ENCODE measurements at regions not wholly inside any gene's neighbourhood (a gene's known extent, or its start where the extent isn't known, plus 50 kb on each side); places are given as distances from the start of the nearest gene placed in this dataset.

DNA sequence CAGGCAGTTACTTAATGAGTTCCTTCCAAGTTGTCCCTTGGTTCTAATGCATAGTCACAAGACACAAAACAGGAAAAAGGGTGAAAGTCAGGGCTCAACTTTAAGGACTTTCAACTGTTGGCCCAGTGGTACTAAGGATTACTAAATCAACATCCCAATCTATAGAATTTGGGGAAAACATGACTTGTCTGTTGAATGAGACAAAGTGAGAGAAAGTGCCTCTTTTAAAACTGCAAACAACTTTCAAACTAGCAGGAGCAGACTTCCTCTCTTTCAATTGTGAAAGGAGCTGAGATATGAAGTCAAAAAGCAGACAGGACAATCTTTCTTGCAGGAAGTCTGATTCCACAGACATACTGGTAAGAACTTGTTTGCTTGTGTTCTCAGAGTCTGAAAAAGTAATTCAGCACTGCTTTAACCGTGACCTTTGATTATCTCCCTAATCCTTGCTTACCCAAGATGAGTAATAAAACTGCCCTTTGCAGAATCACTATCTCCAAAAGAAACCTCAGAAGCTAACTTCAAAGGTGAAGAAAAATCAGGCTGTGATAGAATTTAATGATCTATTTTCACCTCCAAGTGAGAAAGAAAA, 960.7 kb upstream of the RAG2 start:
- no peak for DNase-seq

DNA sequence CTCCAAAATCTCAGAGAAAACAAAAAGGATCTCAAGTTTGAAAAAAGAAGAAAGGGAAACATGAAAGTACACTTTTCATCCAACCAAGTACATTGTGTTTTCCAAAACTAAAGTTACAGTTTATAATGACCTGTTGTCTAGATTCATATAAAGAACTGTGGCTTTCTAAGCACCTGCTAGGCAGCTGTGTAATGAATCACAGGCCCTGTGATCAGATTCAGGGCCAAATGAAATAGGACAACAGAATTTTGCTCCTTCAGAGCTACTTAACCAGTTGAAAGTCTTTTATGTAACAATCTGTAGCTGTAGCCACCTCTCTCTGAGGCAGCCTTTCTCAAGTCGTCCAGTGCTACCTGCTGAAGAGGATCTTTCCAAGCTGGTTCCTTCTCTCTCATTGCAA, 960.0 kb upstream of the RAG2 start:
- DNase-seq: no peak

DNA sequence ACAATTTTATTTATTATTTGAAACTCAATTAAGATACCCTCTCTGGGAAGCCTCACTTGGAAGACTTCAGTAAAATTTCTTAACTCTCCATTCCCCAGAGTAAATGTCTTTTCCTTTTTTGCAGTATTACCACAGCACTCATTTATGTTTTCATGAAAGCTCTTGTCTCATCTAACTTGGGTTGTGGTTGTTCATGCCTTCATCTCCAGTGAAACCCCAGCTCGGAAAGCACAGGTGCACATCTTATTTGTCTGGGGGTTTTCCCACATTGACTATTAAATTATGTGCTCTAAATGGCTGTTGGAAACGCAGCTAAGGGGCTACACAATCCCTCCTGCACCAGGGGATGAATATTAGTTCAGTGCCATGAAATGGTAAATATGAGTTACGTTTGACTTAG, 954.2 kb upstream of the RAG2 start:
- no peak for DNase-seq

- DNase-seq: no peak
These were observed 946.5 kb upstream of the RAG2 start for GRCh38 chr11:37544491-37544890.

- peak; percentile 14 for DNase-seq
These were observed 935.8 kb upstream of the RAG2 start for GRCh38 chr11:37533830-37534229.

GRCh38 chr11:37533087-37533486, 935.1 kb upstream of the RAG2 start:
- DNase-seq: peak; percentile 13

DNA sequence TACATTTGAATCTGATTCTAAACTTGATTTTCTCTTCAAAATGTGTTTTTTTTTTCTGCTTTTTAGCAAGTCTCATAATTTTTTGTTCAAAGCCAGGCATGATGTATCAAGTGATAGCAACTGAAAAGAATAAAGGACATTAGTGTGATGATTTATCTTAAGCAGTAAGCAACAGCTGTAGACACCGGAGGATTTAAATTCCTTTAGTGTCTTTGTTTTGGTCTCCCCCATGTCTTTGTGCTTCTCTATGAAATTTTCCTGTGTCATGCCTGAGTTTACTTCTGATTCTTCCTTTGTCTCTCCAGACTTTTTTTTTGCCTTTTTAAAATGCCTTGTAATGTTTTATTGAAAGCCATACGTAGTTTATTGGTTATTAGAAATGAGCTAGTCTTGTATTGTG, 934.2 kb upstream of the RAG2 start:
- DNase-seq: peak; percentile 5

DNA sequence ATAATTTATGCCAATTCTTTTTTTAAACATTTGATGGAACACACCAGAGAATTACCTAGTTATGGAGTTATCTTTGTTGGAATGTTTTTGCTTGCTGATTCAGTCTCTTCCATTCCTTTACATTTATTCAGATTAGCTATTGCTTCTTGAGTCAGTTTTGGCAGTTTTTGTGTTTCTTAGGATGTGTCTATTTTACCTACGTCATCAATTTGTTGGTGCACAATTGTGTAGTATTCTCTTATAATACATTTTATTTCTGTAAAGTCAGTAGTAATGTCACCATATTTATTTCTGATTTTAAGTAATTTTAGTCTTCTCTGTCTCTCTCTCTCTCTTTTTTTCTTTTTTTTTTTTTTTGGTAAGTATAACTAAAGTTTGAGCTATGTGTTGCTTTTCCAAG, 929.5 kb upstream of the RAG2 start:
- no peak for DNase-seq

DNA sequence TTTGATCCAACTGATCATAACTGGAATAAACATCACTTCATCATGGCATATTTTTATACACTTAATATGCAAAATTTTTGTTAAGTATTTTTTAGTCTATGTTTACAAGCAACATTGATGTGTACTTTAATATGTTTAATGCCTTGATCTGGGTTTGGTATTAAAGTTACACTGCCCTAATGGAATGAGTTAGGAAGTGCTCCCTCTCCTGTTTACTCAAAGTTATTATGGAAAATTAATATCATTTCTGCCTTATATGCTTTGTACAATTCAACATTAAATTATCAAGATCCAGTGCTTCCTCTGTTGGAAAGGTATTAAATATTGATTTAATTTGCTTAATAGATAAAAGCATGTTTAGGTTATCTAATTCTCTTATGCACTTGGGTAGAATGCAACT, 927.3 kb upstream of the RAG2 start:
- DNase-seq: no peak

GRCh38 chr11:37519781-37520180, 921.7 kb upstream of the RAG2 start:
- no peak for DNase-seq

DNA sequence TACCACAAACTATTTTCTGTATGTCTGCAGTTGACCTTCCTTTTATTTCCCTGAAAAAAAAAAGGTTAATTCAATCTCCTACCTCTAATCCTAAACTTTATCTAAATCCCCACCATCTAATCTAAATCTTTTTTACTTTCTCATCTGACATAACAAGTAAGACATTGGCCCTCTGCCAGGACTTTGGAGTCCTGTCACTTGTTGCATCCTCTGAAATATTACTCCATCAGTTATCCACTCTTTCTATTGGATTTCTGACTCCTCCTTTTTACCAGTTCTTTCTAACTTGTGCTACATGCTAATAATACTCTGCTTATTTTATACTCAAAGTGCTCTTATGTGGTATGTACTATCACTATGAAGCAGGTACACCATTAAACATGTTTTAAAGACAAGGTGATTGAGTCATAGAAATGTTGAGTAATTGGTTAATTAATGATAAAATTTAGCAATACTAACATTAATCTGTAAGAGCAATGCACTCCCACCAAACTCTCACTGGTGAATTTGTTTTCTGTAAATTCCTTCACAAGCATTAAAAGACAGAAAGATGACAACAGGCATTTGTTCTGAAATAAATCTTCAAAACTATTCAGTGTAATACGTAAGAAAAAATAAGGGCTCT, 914.2 kb upstream of the RAG2 start:
- peak; percentile 68 for DNase-seq

- no peak for DNase-seq
These were observed 913.4 kb upstream of the RAG2 start for GRCh38 chr11:37511425-37511933.

- DNase-seq: no peak
These were observed 911.5 kb upstream of the RAG2 start for GRCh38 chr11:37509506-37509905.

GRCh38 chr11:37506531-37506930, 908.5 kb upstream of the RAG2 start:
- no peak for DNase-seq

DNA sequence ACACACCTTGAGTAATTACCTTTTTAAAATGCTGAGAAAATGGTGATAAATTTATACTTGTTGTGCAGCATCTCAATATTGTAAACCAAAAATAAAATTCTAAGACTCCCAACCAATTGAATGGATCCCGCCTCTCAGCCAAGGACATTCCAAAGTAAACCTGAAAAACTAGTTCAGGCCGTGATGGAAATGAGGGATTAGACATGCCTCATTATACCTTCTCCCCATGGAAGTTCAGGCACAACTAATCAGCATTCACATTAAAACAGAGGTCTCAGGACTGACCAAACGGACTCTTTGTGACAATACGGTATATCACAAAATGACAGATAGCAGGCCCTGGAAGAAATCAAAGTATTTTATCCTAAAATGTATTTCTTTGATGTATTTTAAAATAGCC, 907.4 kb upstream of the RAG2 start:
- no peak for DNase-seq

DNA sequence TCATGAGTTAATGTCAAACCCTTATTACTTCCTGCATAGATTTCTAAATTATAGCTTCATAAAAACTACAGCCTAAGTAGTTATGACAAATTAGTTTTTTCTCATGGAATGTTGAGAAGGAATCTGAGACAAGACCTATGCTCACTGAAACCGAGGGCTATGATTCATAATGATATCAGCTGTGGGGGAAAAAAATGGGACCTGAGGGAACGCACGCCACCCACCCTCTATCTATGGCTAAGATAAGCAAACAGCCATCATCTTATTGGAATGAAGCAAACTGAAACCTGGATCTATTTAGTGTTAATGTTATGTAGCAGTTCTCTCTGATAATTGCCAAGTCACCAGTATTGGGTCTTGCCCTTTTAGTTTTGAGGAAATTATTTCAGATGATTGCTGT, 906.9 kb upstream of the RAG2 start:
- no peak for DNase-seq

DNA sequence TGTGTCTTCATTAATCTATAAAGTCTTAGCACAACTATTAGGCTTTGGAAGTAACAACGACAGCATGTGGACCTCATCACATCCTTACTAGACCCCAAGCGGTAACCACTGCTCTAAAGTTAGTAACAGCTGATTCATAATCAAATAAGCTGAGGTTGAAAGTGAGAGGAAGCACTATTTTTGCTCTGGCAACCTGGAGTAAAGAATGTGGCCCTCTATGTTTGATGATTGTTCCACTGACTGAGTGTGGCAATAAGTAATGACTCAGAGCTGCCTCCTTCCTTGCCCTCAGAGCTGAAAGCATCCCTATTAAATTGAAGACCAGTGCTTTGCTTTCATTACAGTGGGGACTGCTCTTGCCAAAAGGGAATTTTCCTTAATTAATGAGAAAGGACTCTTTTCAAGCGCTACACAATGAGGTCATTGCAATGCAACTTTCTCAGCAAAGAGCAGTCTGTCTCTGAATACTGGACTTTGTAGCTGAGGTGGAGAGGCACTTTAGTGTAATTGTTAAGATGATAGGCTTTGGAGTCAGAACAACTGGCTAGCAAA, 906.1 kb upstream of the RAG2 start:
- DNase-seq: no peak

DNA sequence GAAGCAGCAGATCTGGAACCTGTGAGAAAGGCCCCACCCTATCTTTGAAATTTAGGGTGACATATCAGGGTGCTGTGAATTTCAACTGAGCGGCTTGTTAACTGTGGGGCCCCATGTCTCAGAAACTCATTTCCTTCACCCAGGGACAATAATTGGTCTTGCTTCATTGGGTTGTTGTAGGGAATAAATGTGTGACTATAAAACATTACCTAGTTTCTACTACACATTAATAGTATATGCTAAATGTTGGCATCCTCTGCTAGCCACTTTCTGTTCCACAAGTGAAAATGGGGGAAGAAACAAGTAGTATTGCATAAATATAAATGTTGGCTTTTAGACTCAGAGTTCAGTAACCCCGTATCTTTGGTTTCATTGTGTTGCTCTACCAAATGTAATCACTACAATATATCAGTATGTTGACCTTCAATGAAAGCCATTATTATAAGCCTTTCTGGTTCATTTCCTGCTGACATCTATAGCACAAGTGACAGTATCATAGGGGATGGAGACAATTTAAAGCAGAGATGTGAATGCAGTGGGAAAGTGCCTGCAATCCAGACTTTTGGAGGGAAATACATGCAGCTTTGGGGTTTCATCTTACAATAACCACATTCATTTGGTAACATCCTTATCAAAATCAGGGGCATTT, 905.5 kb upstream of the RAG2 start:
- no peak for DNase-seq

DNA sequence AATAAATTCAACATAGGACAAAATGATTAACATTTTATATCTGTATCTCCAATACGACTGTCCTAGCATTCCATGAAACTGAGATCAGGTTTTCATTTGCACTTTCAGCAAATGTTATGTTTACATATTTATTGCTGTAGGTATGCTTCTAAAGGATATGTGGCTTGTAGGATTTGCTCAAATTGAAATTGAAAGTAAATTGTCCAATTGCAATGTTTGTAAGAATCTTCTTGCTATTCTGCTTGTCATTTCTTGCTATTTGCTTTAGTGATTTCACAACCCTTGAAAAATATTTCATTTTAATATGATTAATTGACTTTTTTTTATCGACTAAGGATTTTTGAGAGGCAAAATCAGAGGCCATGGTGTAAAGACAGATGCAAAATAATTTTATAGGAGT, 904.2 kb upstream of the RAG2 start:
- DNase-seq: no peak

DNA sequence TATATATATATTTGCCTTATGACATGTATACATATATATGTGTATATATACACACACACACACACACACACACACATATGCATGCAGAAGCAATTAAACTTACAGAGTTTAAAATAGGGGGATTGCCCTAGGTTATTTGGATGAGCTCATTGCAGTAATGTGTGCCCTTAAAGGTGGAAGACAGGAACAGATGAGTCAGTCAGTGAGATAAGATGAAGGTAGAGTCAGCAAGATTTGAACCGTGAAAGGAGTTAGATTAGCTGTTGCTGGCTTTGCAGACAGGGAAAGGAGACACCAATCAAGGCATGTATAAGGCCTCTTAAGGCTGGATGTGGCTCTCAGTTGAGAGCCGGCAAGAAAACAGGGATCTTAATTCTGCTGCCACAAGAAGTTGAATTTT, 902.4 kb upstream of the RAG2 start:
- DNase-seq: no peak

DNA sequence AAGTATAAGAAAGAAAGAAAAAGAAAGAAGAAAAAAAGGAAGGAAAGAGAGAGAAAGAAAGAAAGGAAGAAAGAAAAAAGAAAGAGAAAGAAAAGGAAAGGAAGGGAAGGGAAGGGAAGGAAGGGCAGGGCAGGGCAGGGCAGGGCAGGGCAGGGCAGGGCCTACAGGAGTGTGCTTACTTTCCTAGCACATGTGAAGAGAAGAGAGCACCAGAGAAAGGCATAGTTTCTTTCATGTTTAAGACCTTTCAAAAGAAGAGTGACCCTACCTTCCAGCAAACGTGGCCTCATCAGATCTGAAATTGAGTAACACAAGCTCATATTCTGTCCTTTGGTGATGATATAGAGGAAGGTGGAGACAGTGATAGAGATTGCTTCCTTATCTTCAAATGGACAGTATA, 899.3 kb upstream of the RAG2 start:
- no peak for DNase-seq

DNA sequence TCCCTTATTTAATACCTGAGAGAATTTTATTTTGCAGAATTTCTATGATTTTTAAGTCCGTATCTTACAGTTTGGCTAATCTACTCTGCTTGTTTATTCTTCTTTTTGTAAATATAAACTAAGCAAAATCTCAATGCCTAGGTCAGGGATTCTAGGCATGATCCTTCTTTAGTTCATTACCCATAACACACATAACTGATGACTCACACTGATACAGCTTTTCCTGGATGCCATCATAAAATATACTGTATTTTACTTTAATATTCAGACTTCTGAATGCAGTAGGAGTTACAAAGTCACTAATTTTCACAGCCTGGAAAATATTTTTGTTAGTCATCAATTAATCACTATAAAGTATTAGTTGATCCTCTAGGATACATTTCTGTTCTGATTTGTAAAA, 898.2 kb upstream of the RAG2 start:
- DNase-seq: no peak

DNA sequence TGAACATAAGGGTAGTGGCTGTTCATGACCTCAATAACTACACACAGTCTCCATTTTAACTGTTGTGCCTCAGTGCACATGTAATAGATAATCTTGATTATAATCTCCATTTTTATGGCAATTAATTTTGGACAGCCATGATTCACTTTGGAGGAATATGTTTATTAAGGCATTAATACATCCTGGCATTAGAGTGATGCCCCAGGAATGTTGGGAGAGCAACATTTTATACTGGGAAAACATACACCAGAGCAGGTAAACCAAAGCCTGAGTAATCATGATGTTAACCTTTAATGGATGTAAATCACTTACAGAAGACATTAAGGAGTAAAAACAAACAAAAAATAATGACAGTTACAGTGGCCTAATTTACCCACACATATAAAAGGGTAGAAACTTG, 886.3 kb upstream of the RAG2 start:
- DNase-seq: no peak

GRCh38 chr11:37483761-37484160, 885.7 kb upstream of the RAG2 start:
- no peak for DNase-seq

All from NCI-H82 (cell line).